Glomerular visceral epithelial cell (primary cell): ENCODE measurements at regions not wholly inside any gene's neighbourhood (a gene's known extent, or its start where the extent isn't known, plus 50 kb on each side); places are given as distances from the start of the nearest gene placed in this dataset.
"Not testable (repeated sequence)": the region's sequence is repeated elsewhere in the genome, so short reads cannot be mapped to it uniquely, and the experiment has no call there.

Experiments
- DNase-seq: peaks from one replicate; pipeline ENCODE4 v3.0.0-alpha.2; 2016; ENCODE audit errors: extremely low spot score

GRCh38 chr3:147157631-147158030 is 248.7 kb downstream of the ZIC4 start:
- no peak for DNase-seq

GRCh38 chr3:147154988-147155387 is 251.4 kb downstream of the ZIC4 start:
- not testable (repeated sequence) for DNase-seq

- no peak for DNase-seq
Measured at GRCh38 chr3:147153830-147154539, 252.4 kb downstream of the ZIC4 start.

GRCh38 chr3:147152476-147152875 is 253.9 kb downstream of the ZIC4 start:
- DNase-seq, result no peak

DNA sequence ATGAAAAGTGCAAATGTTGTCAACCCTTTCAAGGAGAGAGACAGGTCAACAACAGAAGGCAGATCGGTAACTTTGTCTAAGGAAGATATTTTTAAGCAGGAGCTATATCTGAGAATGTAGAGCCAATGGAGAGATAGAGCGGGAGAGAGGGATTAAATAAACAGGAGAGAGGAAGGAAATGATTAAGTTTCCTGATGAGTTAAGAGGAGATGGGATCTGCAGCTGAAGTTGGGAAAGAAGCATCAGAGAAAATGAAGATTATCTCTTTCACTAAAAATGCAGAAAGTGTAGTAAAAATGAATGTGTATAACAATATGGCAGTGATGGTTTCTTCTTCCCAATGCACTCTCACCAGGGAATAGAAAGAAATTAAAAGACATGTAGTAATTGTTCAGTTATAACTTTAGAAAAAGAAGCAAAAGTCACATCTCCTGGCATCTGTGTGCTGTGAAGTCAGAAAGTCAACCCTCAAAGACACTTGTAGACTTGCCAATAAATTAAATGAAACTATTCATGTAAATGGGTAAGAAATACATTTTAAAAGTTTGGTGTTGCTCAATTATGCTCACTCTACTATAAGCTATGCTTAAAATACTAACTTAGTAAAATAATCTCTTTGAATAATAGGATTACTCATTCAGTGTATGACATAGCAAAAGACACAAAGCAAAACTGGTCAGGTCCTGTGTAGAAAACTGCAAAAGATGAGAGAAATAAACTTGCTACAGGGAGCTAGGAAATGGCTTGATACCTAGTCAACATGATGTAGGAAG is 264.6 kb downstream of the ZIC4 start:
- no peak for DNase-seq

GRCh38 chr3:147139341-147139740 is 267.0 kb downstream of the ZIC4 start:
- DNase-seq, result no peak

GRCh38 chr3:147132168-147132567 is 274.2 kb downstream of the ZIC4 start:
- DNase-seq, result no peak

GRCh38 chr3:147130461-147130860 is 275.9 kb downstream of the ZIC4 start:
- DNase-seq, result no peak

GRCh38 chr3:147129665-147130064 is 276.7 kb downstream of the ZIC4 start:
- no peak for DNase-seq

- no peak for DNase-seq
Measured at GRCh38 chr3:147122350-147122749, 284.0 kb downstream of the ZIC4 start.

GRCh38 chr3:147119989-147120388 is 286.4 kb downstream of the ZIC4 start:
- peak; percentile 5 for DNase-seq

- DNase-seq, result no peak
Measured at GRCh38 chr3:147119346-147119745, 287.0 kb downstream of the ZIC4 start.

GRCh38 chr3:147118611-147119010 is 287.7 kb downstream of the ZIC4 start:
- DNase-seq, result no peak

- DNase-seq, result no peak
Measured at GRCh38 chr3:147117631-147118030, 288.7 kb downstream of the ZIC4 start.

DNA sequence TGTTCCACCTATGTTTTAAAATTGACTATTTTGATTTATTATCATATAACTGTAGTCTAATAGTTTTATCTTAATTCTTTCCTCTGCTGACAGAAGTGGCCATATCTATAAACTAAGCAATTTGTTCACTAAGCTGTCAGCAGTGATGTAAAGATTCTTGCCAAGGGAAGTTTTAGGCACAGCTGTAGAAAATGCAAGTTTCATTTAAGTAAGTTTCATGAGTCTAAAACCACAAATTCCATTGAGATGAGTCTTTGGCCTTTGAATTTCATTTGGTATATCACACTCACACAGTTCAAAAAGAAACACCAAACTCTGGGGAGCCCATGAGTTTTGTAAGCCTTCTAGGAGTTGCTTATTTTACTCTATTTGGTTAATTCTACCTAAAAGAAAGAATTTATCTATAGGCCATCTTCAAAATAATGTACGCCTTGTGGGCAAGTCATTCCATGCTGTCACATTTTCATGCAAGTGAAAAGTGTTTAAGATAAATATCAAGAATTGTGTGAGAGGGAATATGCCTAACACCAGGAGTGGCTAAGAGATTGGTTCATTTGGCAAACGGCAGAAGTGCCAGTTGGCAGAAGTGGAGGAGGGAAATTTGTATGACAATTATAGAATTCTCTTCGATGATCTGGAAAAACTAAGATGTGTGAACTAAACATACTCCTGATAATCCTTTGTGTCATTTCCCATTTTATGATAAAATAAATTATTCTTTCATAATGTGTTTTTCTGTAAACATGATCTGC is 292.9 kb downstream of the ZIC4 start:
- peak; percentile 70 for DNase-seq

GRCh38 chr3:147099076-147099475 is 307.3 kb downstream of the ZIC4 start:
- no peak for DNase-seq

DNA sequence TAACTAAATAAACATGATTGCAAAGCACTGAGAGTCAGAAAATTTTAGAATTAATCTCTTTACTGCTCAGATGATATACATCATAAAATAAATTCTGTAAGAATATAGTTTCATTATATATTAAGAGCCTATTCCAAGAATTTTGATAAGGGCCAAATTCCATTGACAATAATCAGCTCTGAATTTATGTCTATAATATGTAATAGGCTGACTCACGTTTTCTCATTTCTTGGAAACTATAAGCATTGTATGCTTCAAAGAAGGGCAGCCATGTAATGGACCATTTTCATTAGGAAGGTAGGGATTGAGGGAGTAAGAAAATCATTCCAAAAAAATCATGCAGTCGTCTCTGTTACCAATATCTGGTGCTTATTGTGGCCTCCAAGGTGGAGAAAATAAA is 315.9 kb downstream of the ZIC4 start:
- DNase-seq, result no peak

- no peak for DNase-seq
Measured at GRCh38 chr3:147089286-147089685, 317.1 kb downstream of the ZIC4 start.

DNA sequence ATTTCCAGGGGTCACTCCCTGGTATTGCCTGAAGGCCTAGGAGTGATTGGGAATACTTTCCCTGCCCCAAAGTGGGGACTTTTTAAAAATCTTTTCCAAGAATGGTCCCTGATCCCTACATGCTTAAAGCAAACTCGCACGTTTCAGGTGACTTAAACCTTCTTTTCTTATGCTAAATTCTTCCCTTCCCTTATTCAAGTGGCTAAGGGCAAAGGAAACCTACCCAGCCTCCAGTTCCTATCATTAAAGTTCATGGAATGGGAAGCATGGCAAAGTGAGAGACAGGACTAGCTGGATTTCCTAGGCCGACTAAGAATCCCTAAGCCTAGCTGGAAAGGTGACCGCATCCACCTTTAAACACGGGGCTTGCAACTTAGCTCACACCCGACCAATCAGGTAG is 346.8 kb downstream of the ZIC4 start:
- DNase-seq, result not testable (repeated sequence)

- no peak for DNase-seq
Measured at GRCh38 chr3:147049821-147050220, 356.5 kb downstream of the ZIC4 start.

DNA sequence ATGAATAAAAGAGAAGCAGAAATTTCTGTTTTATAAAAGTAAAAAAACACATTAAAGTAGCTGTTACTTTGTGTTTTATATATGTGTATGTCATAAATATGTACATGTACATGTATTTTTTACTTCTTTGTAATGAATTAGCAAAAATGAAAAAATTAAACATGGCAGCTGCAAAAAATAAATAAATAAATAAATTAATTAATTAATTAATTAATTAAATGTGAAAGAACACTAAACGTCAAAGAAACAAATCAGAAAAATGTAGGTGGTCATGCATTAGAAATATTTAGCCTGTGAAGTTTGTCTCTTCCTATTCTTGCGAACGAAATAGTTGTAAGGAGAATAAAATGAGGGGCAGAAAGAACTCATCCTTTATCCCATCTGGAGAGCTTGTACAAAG is 357.0 kb downstream of the ZIC4 start:
- DNase-seq, result no peak

DNA sequence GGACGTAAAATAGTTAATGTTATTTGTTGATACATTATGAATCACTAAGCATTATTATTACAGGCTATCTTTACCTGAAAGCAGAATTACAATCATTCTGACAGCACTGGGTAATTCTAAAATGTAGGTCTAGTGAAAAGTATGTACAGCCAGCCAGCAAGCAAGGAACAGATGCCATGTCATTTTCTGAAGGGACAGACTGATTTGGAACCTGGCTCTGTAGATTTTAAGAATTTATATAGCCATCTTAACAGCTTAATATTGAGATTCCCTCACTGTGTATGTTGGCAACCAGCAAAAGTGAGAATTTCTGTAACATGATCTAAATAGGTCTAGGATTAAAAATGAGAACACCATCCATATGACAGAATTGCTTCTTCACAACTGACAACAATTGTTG is 359.4 kb downstream of the ZIC4 start:
- DNase-seq, result no peak

- no peak for DNase-seq
Measured at GRCh38 chr3:147038481-147038880, 367.9 kb downstream of the ZIC4 start.
